NCI-H345 treated with DMSO at 0.1 percent for 48 hours (cell line): ENCODE measurements at regions not wholly inside any gene's neighbourhood (a gene's known extent, or its start where the extent isn't known, plus 50 kb on each side); places are given as distances from the start of the nearest gene placed in this dataset.
"Not testable (repeated sequence)": the region's sequence is repeated elsewhere in the genome, so short reads cannot be mapped to it uniquely, and the experiment has no call there.

Experiments
- DNase-seq: peaks from one replicate; lab custom pipeline; 2025; ENCODE audit not compliant: unreplicated experiment; lab: John Stamatoyannopoulos, UW

- DNase-seq, result peak; percentile 82
Measured at GRCh38 chr2:59177748-59178147, 936.6 kb upstream of the FANCL start.

- DNase-seq, result no peak
Measured at GRCh38 chr2:59176737-59177136, 935.6 kb upstream of the FANCL start.

- DNase-seq, result no peak
Measured at GRCh38 chr2:59174536-59175243, 933.6 kb upstream of the FANCL start.

- no peak for DNase-seq
Measured at GRCh38 chr2:59173325-59173724, 932.2 kb upstream of the FANCL start.

- DNase-seq, result no peak
Measured at GRCh38 chr2:59171019-59171418, 929.9 kb upstream of the FANCL start.

- no peak for DNase-seq
Measured at GRCh38 chr2:59168766-59169165, 927.6 kb upstream of the FANCL start.

GRCh38 chr2:59167514-59167913 is 926.4 kb upstream of the FANCL start:
- peak; percentile 97 for DNase-seq

- DNase-seq, result not testable (repeated sequence)
Measured at GRCh38 chr2:59157908-59158307, 916.8 kb upstream of the FANCL start.

- no peak for DNase-seq
Measured at GRCh38 chr2:59151805-59152204, 910.7 kb upstream of the FANCL start.

- no peak for DNase-seq
Measured at GRCh38 chr2:59150217-59150849, 909.2 kb upstream of the FANCL start.

- DNase-seq, result no peak
Measured at GRCh38 chr2:59149271-59149670, 908.1 kb upstream of the FANCL start.

GRCh38 chr2:59112258-59112657 is 871.1 kb upstream of the FANCL start:
- no peak for DNase-seq

- DNase-seq, result no peak
Measured at GRCh38 chr2:59096973-59097372, 855.8 kb upstream of the FANCL start.

- DNase-seq, result no peak
Measured at GRCh38 chr2:59093571-59093970, 852.4 kb upstream of the FANCL start.

GRCh38 chr2:59084326-59084725 is 843.2 kb upstream of the FANCL start:
- DNase-seq, result no peak

GRCh38 chr2:59083075-59083828 is 842.1 kb upstream of the FANCL start:
- DNase-seq, result no peak

- no peak for DNase-seq
Measured at GRCh38 chr2:59082657-59083056, 841.5 kb upstream of the FANCL start.

- no peak for DNase-seq
Measured at GRCh38 chr2:59080451-59081181, 839.5 kb upstream of the FANCL start.

- DNase-seq, result no peak
Measured at GRCh38 chr2:59077981-59078531, 836.9 kb upstream of the FANCL start.

GRCh38 chr2:59077026-59077725 is 836.1 kb upstream of the FANCL start:
- no peak for DNase-seq
